H1 (cell line): ENCODE measurements at regions not wholly inside any gene's neighbourhood (a gene's known extent, or its start where the extent isn't known, plus 50 kb on each side); places are given as distances from the start of the nearest gene placed in this dataset.

ENCODE experiments used
- ASH2L ChIP-seq: fragments of 200-600, 300-600 bp; sonication (generic); IDR thresholded peaks from one replicate; pipeline ENCODE4 v1.7.1; 2017; ENCODE audit warnings: low read length
- CBX5 ChIP-seq: fragments of 300-800, 300-1000 bp; sonication (generic); IDR thresholded peaks from 2 replicates; pipeline ENCODE4 v1.7.1; 2016; ENCODE audit warnings: antibody characterized with exemption, low read length, low read depth
- CTCF ChIP-seq, 3 experiments: IDR thresholded peaks; 1 replicate in 2 of 3; 2 replicates in 1 of 3; pipeline versions ENCODE4 v1.5.1 to v1.6.1; 2011; ENCODE audit warnings: low read length in 3 of 3, mild to moderate bottlenecking in 3 of 3, inconsistent platforms in 2 of 3, low read depth in 1 of 3, moderate library complexity in 1 of 3; ENCODE audit not compliant: insufficient read depth in 1 of 3; ENCODE audit errors: control extremely low read depth in 1 of 3
- EP300 ChIP-seq, 2 experiments: IDR thresholded peaks; 1 replicate in 1 of 2; 2 replicates in 1 of 2; pipeline ENCODE4 v1.6.1; 2011 to 2012; ENCODE audit warnings: low read depth in 2 of 2, low read length in 2 of 2, mild to moderate bottlenecking in 2 of 2, borderline replicate concordance in 1 of 2, inconsistent platforms in 1 of 2, moderate library complexity in 1 of 2
- FOSL1 ChIP-seq: IDR thresholded peaks from 2 replicates; pipeline ENCODE4 v1.6.1; 2011; ENCODE audit warnings: mild to moderate bottlenecking, low read depth, low read length, moderate library complexity; ENCODE audit not compliant: insufficient read depth
- HDAC2 ChIP-seq, 2 experiments: fragments of 300-600 bp in 1 of 2; sonication (generic) in 1 of 2; IDR thresholded peaks; 2 replicates each; pipeline ENCODE4 v1.6.1; 2011 to 2012; ENCODE audit warnings: low read depth in 2 of 2, low read length in 2 of 2, mild to moderate bottlenecking in 2 of 2, moderate library complexity in 2 of 2, borderline replicate concordance in 1 of 2, inconsistent platforms in 1 of 2
- JUN ChIP-seq: IDR thresholded peaks from 2 replicates; pipeline ENCODE4 v1.6.1; 2011; ENCODE audit warnings: low read depth, mild to moderate bottlenecking, improper control_type of control experiment, low read length
- POLR2A ChIP-seq, 2 experiments: IDR thresholded peaks; 1 replicate in 1 of 2; 2 replicates in 1 of 2; pipeline ENCODE4 v1.6.1; 2011; ENCODE audit warnings: low read depth in 2 of 2, low read length in 2 of 2, mild to moderate bottlenecking in 2 of 2; ENCODE audit errors: control extremely low read depth in 1 of 2
- POLR2AphosphoS5 ChIP-seq: IDR thresholded peaks from 2 replicates; pipeline ENCODE4 v1.6.1; 2011; ENCODE audit warnings: low read depth, low read length
- POU5F1 ChIP-seq: IDR thresholded peaks from 2 replicates; pipeline ENCODE4 v1.6.1; 2011; ENCODE audit warnings: low read depth, mild to moderate bottlenecking, low read length, moderate library complexity
- SRF ChIP-seq: IDR thresholded peaks from 2 replicates; pipeline ENCODE4 v1.6.1; 2011; ENCODE audit warnings: mild to moderate bottlenecking, low read depth, low read length, moderate library complexity
- TAF1 ChIP-seq: IDR thresholded peaks from 2 replicates; pipeline ENCODE4 v1.6.1; 2011; ENCODE audit warnings: mild to moderate bottlenecking, low read depth, low read length

GRCh38 chr17:16886655-16887322, 85.1 kb downstream of the TNFRSF13B start:
- TF ChIP-seq HDAC2 (IDR thresholded peaks at IDR 0.05; ENCODE audit: borderline replicate concordance in 1 of 2, low read depth in 2 of 2, low read length in 2 of 2) (no peak), CTCF (IDR thresholded peaks at IDR 0.05; ENCODE audit: control extremely low read depth in 1 of 3, insufficient read depth in 1 of 3, low read depth in 1 of 3, low read length in 3 of 3) (no peak), POU5F1 (no peak), CBX5 (no peak), POLR2A (IDR thresholded peaks at IDR 0.05; ENCODE audit: control extremely low read depth in 1 of 2, low read depth in 2 of 2, low read length in 2 of 2) (no peak), EP300 (IDR thresholded peaks at IDR 0.05; ENCODE audit: borderline replicate concordance in 1 of 2, low read depth in 2 of 2, low read length in 2 of 2) (no peak), ASH2L (no peak), JUN (no peak), SRF (no peak), POLR2AphosphoS5 (no peak), TAF1 (no peak), FOSL1 (no peak)
